RWPE2 (cell line): ENCODE measurements at regions not wholly inside any gene's neighbourhood (a gene's known extent, or its start where the extent isn't known, plus 50 kb on each side); places are given as distances from the start of the nearest gene placed in this dataset.
"Not testable (repeated sequence)": the region's sequence is repeated elsewhere in the genome, so short reads cannot be mapped to it uniquely, and the experiment has no call there.

ENCODE experiments used
- ATAC-seq: fragments of 200-7000 bp; cut with Tn5 transposase; 3 replicates; pipeline ENCODE4 v1.9.1; 2021; ENCODE audit warnings: low read depth
- DNase-seq: peaks from one replicate; pipeline ENCODE4 v3.0.0-alpha.2; 2020; ENCODE audit warnings: low spot score
- H3K27ac ChIP-seq: fragments of 450-650 bp; 2 replicates; pipeline ENCODE4 v1.5.1; 2017; ENCODE audit warnings: mild to moderate bottlenecking; ENCODE audit not compliant: poor library complexity, severe bottlenecking
- H3K27me3 ChIP-seq: fragments of 250-450 bp; sonication (Bioruptor Pico); 2 replicates; pipeline ENCODE4 v1.5.1; 2021; ENCODE audit warnings: mild to moderate bottlenecking, moderate library complexity; ENCODE audit not compliant: insufficient read depth, poor library complexity, severe bottlenecking
- H3K36me3 ChIP-seq: fragments of 250-450 bp; sonication (Bioruptor Pico); 2 replicates; pipeline ENCODE4 v1.5.1; 2020; ENCODE audit warnings: low read depth, mild to moderate bottlenecking, moderate library complexity
- H3K4me1 ChIP-seq: fragments of 250-450 bp; sonication (Bioruptor Pico); 2 replicates; pipeline ENCODE4 v1.5.1; 2021; ENCODE audit warnings: mild to moderate bottlenecking, moderate library complexity; ENCODE audit not compliant: insufficient read depth, poor library complexity, severe bottlenecking
- H3K4me3 ChIP-seq: fragments of 250-450 bp; sonication (Bioruptor Pico); 2 replicates; pipeline ENCODE4 v1.5.1; 2021; ENCODE audit warnings: mild to moderate bottlenecking, moderate library complexity; ENCODE audit not compliant: severe bottlenecking
- H3K9me3 ChIP-seq: fragments of 250-450 bp; sonication (Bioruptor Pico); 2 replicates; pipeline ENCODE4 v1.5.1; 2021; ENCODE audit warnings: mild to moderate bottlenecking, moderate library complexity; ENCODE audit not compliant: severe bottlenecking
- TF ChIP-seq, protein P1 (sequence below): fragments of 450-650 bp; IDR thresholded peaks from one replicate; pipeline ENCODE4 v1.5.1; 2017; ENCODE audit warnings: mild to moderate bottlenecking, moderate library complexity; ENCODE audit not compliant: poor library complexity, severe bottlenecking

DNA sequence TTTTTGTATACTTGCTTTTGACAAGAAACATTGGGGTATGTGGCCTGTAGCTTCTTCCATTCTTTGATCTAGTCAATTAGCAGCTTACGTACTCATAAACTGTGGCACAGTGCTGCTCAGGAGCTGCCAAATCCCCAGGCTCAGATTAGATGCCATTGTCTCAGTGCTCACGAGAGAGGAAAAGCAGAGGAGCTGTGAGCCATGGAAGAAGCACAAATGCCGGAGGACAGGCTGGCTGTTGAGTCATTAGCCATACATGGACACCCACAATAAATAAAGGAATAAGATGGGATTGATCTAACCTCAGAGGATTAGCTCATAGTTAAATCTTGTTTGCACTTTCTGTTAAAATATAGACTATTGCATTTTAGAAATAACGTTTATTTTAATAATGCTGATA is 121.7 kb downstream of the POSTN start:
- TF ChIP-seq, protein P1, sequence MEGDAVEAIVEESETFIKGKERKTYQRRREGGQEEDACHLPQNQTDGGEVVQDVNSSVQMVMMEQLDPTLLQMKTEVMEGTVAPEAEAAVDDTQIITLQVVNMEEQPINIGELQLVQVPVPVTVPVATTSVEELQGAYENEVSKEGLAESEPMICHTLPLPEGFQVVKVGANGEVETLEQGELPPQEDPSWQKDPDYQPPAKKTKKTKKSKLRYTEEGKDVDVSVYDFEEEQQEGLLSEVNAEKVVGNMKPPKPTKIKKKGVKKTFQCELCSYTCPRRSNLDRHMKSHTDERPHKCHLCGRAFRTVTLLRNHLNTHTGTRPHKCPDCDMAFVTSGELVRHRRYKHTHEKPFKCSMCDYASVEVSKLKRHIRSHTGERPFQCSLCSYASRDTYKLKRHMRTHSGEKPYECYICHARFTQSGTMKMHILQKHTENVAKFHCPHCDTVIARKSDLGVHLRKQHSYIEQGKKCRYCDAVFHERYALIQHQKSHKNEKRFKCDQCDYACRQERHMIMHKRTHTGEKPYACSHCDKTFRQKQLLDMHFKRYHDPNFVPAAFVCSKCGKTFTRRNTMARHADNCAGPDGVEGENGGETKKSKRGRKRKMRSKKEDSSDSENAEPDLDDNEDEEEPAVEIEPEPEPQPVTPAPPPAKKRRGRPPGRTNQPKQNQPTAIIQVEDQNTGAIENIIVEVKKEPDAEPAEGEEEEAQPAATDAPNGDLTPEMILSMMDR: no peak
- Histone ChIP-seq H3K4me3 (no peak overlapping the region), H3K36me3 (no peaks in the 10 kb centered on the region), H3K4me1 (peaks cover 5% of the 10 kb centered on the region), H3K27ac (no peak overlapping the region), H3K9me3 (no peaks in the 10 kb centered on the region), H3K27me3 (no peaks in the 10 kb centered on the region)
- ATAC-seq: no peak
- no peak for DNase-seq

- no peaks in the 10 kb centered on the region for H3K36me3 ChIP-seq
- H3K4me1 ChIP-seq: peaks cover 5% of the 10 kb centered on the region
- TF ChIP-seq, protein P1: no peak
- no peaks in the 10 kb centered on the region for H3K9me3 ChIP-seq
- no peaks in the 10 kb centered on the region for H3K27me3 ChIP-seq
- ATAC-seq: no peak
- no peak for DNase-seq
- no peak overlapping the region for H3K4me3 ChIP-seq
- H3K27ac ChIP-seq: no peak overlapping the region
Measured at GRCh38 chr13:37475966-37476365, 122.6 kb downstream of the POSTN start.

GRCh38 chr13:37475151-37475550 is 123.4 kb downstream of the POSTN start:
- H3K4me3 ChIP-seq: no peak overlapping the region
- no peaks in the 10 kb centered on the region for H3K36me3 ChIP-seq
- no peaks in the 10 kb centered on the region for H3K27me3 ChIP-seq
- no peak overlapping the region for H3K27ac ChIP-seq
- DNase-seq (no peak), ATAC-seq (no peak)
- H3K4me1 ChIP-seq: peaks cover 5% of the 10 kb centered on the region
- no peaks in the 10 kb centered on the region for H3K9me3 ChIP-seq
- TF ChIP-seq, protein P1: no peak

GRCh38 chr13:37473035-37473434 is 125.5 kb downstream of the POSTN start:
- no peak for ATAC-seq

GRCh38 chr13:37472266-37472665 is 126.3 kb downstream of the POSTN start:
- not testable (repeated sequence) for H3K4me1 ChIP-seq, H3K9me3 ChIP-seq, DNase-seq, H3K36me3 ChIP-seq, ATAC-seq, H3K27ac ChIP-seq, H3K4me3 ChIP-seq, H3K27me3 ChIP-seq

More at GRCh38 chr13:37473035-37473434, 125.5 kb downstream of the POSTN start:
- no peaks in the 10 kb centered on the region for H3K9me3 ChIP-seq
- H3K27ac ChIP-seq: no peak overlapping the region
- no peaks in the 10 kb centered on the region for H3K36me3 ChIP-seq
- TF ChIP-seq, protein P1: no peak
- peaks cover 5% of the 10 kb centered on the region for H3K4me1 ChIP-seq
- no peaks in the 10 kb centered on the region for H3K27me3 ChIP-seq
- no peak overlapping the region for H3K4me3 ChIP-seq
- no peak for DNase-seq
